ENCODE measurements at regions not wholly inside any gene's neighbourhood (a gene's known extent, or its start where the extent isn't known, plus 50 kb on each side); places are given as distances from the start of the nearest gene placed in this dataset.

GRCh38 chr20:10924644-10925201 lies 250.9 kb upstream of the JAG1 start:
- DNase-seq = no peak

DNA sequence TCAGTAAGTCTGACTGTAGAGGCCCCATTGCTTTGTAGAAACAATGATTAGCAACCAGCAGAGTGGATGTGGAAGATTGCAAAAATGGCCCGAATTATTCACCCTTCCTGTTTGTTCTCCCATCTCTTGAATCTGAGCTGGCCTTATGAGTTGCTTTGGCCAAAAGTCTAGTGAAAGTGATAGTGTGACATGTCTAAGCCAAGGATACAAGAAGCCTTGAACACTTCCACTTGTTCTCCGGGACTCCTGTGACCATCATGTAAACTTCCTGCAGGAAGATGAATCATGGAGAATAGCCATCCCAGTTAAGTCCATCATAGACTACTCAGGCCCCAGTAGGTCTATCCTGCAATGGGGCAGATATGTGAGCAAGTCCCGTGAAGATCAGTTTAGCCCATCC lies 252.0 kb upstream of the JAG1 start:
- no peak for DNase-seq

DNA sequence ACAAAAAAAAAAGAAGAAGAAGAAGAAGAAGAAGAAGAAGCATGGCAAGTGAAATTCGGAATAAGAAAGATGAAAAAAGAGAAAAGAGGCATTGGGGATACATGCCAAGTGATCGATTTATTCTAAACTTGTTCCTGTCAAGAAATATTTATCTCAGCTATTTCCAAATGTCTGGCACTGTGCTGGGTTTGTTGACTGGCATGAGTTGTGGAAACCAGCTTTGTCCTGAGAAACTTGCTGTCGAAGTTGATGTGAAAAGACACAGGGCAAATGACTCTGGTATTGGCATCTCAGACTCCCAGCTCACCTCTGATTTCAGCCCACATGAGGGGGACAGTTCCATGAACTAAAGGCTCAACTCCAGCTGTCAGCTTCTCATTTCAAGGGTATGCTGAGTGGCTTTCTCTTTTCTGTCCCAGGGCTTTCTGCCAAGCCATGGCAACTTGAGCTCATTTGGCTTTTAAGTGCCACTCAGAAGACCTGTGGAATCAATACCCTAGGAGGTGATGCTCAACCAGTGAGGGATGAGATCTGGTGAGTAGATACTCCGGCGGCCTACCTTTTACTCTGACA lies 253.3 kb upstream of the JAG1 start:
- DNase-seq = no peak

- DNase-seq = no peak
These were observed 254.4 kb upstream of the JAG1 start for GRCh38 chr20:10927936-10928840.

DNA sequence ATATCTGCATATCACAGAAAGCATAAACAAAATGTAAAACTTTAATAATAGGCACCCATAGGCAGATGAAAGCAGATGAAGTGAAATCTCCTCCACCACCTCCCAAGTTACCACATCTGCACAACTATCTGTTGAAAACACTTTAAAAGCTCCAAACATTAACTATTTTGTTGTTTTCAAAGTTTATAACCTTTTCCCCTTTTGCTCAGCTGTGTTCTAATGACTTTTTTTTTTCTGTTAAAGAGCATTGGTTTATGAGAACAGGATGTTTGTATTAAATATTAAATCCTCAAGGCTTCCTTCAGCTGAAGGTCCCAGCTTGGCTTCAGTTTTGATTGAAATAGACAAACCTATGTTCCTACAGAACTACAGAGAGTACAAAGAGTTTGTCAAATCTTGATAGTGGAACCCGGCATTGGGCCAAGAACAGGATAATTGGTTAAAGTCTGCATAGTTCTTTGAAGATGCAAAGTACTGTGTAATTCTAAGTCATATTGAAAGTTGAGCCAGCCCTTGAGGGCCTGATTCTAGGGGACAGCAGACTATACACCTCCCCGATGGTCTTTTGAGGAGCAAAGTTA lies 255.1 kb upstream of the JAG1 start:
- no peak for DNase-seq

DNA sequence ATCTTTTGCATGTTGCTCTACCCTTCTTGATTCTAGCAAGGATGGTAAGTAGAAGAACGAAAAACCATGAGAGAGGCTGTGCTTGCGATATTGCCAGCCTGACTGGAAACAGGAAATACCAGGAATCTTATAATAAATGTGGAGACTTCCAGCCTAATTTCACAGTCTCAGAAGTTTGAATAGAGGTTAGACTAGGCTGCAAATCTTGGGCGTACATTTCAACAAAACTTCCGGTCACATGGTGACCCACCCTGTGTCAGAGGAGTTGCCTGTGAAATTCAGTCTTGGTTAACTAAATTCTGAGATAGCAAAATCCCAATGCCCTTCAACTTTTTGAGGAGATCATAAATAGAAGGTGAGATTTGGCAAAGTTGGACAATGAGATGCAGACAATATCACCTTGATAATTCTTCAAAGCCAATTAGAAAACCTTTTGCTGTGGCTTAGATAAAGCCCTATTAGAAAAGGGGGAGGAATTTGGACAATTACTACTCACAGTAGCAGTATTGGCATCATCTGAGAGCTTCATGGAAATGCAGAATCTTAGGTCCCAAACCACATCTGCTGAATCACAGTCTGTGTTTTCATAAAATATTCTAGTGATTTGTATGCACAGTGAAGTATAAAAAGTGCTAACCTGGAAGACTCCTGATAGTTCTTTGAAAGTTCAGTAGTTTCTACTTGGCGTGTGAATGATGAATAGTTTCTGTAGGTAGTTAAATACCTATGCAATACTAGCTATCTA lies 262.0 kb upstream of the JAG1 start:
- no peak for DNase-seq

DNA sequence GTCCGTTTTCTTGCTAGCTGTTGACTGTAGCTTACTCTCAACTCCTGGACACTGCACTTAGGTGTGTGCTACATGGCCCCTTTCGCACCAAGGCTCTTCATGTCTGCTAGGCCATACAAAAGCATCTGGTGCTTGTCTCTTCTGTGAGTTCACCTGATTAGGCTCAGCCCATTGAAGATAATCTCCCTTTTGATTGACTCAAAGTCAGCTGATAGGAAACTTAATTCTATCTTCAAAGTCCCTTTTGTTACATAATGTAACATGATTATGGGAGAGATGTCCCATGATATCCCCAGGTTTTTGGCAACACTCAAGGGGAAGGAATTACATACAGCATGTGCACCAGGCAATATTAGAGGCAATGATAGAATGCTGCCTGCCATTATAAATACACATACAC lies 263.0 kb upstream of the JAG1 start:
- no peak for DNase-seq

DNA sequence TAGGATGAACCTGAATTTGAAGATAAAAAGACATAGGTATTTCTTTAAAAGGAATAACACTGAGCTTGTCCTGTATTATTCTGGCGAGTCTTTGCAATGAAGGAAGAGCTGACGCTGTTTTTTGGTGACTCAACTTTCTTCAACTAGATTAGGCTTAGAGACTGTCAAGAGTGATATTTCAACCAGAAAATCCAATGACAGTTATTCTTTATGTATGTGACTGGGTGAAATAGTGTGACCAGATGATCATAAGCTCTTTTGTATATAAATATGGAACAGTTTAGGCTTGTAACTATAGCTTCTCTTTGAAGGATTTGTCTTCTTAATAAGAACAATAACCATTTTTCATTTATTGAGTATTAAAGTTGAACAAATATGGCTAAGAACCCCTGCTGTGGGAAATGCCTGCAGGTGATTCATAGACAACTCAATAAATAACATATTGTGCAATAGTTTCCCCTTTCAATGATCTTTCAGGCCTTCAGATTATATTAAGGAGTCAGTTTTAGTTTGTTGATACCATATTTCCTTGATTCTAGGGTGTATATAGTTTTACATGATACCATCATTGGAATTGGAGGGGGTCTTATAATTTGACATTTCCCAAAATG lies 265.6 kb upstream of the JAG1 start:
- no peak for DNase-seq

GRCh38 chr20:10940941-10941340 lies 267.1 kb upstream of the JAG1 start:
- DNase-seq = no peak

GRCh38 chr20:10943686-10944265 lies 270.0 kb upstream of the JAG1 start:
- no peak for DNase-seq

DNA sequence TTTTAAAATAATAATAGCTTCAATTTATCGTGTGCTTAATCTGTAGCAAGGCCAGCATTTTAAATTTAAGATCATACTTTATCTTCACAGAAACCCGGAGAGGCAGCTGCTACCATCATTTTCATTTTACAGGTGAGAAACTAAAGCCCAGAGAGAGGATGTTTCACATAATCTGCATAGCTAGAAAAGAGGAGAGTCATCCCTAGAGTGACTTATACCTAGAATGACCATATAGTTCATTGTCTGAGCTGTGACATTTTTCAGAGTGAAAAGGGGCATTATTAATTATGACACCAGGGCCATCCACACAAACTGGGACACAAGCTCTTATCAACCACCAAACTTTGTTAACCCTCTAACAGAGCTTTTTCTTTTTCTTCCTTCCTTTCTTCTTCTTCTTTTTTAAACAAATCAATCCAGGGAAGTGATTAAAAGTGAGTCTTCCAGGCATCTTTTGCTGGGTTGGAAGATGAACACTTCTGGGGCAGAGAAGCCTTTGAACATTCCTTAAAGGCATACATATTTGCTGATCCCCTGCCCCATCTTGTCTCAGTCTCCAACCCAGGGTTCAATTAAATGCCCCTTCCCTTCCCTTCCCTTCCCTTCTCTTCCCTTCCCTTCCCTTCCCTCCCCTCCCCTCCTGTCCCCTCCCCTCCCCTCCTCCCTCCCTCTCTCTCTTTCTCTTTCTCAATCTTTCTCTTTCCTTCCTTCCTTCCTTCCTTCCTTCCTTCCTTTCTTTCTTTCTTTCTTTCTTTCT lies 272.5 kb upstream of the JAG1 start:
- no peak for DNase-seq

- DNase-seq = no peak
These were observed 273.9 kb upstream of the JAG1 start for GRCh38 chr20:10947726-10948125.

DNA sequence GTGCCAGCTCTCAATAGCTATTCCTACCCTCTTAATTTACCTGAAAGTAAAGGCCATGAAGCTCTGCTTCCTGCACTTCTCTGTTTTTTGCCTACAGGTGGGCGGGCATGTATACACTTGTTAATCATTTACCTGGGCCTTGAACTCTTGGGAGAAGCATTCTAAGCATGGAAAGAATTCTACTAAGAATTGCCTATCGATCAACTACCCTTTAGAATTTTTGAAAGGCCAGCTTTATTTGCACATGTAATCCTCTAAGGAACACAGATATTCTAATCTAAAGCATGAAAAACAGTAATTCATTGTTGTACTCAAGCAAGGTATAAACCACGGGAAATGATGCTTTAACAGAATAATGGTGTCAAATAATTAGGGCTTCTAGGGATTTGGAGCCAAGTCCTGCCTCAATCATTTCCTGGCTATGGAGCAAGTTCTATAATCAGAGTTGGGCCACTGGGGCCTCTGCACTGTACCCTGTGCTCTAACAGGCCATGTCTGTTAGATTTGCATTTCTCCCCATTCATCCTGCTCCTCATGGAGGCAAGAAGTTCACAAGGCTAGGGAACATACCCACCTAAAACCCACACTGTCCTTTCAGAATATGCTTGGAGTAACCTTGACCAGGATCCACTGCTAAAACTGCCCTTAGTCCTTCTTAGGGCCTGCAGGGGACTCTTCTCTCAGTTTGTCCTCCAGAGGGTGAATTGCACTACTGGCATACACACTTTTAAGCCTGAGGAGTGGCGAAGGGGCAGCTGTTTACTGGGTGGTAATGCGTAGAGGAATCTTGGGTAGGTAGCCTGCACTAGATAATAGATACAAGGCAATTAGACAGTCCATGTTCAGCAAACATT lies 276.4 kb upstream of the JAG1 start:
- no peak for DNase-seq

GRCh38 chr20:10951216-10951615 lies 277.4 kb upstream of the JAG1 start:
- no peak for DNase-seq

GRCh38 chr20:10951904-10952303 lies 278.1 kb upstream of the JAG1 start:
- no peak for DNase-seq

- DNase-seq = no peak
These were observed 279.6 kb upstream of the JAG1 start for GRCh38 chr20:10953437-10953836.

GRCh38 chr20:10954137-10954840 lies 280.5 kb upstream of the JAG1 start:
- DNase-seq = no peak

- DNase-seq = no peak
These were observed 281.2 kb upstream of the JAG1 start for GRCh38 chr20:10954908-10955580.

GRCh38 chr20:10958279-10958678 lies 284.5 kb upstream of the JAG1 start:
- DNase-seq = no peak

Data from inflammatory macrophage treated with lipopolysaccharide for 1 hour (primary cell).